Neuronal stem cell (in vitro differentiated cells): ENCODE measurements at regions not wholly inside any gene's neighbourhood (a gene's known extent, or its start where the extent isn't known, plus 50 kb on each side); places are given as distances from the start of the nearest gene placed in this dataset.

Experiments
- DNase-seq: peaks from one replicate; pipeline ENCODE4 v3.0.0-alpha.2; 2013; ENCODE audit warnings: low spot score
- H2AFZ ChIP-seq: one replicate; pipeline ENCODE4 v1.6.1; 2013; ENCODE audit warnings: mild to moderate bottlenecking, low read length, inconsistent platforms
- H2AK5ac ChIP-seq: 2 replicates; pipeline ENCODE4 v1.6.1; 2013; ENCODE audit warnings: low read depth, mild to moderate bottlenecking, inconsistent platforms, low read length, moderate library complexity, mixed read lengths
- H2BK120ac ChIP-seq: 2 replicates; pipeline ENCODE4 v1.6.1; 2013; ENCODE audit warnings: low read depth, mild to moderate bottlenecking, inconsistent platforms, low read length, moderate library complexity, mixed read lengths
- H2BK12ac ChIP-seq: one replicate; pipeline ENCODE4 v1.6.1; 2013; ENCODE audit warnings: low read length, inconsistent platforms
- H2BK15ac ChIP-seq: 2 replicates; pipeline ENCODE4 v1.6.1; 2013; ENCODE audit warnings: mild to moderate bottlenecking, low read length, inconsistent platforms, mixed read lengths
- H2BK5ac ChIP-seq: one replicate; pipeline ENCODE4 v1.6.1; 2013; ENCODE audit warnings: inconsistent platforms, mild to moderate bottlenecking, low read length, moderate library complexity
- H3K14ac ChIP-seq: one replicate; pipeline ENCODE4 v1.6.1; 2013; ENCODE audit warnings: low read length, inconsistent platforms
- H3K18ac ChIP-seq: 2 replicates; pipeline ENCODE4 v1.6.1; 2013; ENCODE audit warnings: low read length, inconsistent platforms
- H3K23ac ChIP-seq: 2 replicates; pipeline ENCODE4 v1.6.1; 2013; ENCODE audit warnings: low read depth, mild to moderate bottlenecking, mixed read lengths, low read length, inconsistent platforms; ENCODE audit not compliant: poor library complexity
- H3K27ac ChIP-seq: replicated peaks from 3 replicates; pipeline ENCODE4 v1.5.1; 2013; ENCODE audit warnings: low read length, inconsistent platforms
- H3K27me3 ChIP-seq, 3 experiments: 2 replicates each; pipeline ENCODE4 v1.6.1; 2013; ENCODE audit warnings: low read length in 3 of 3, mild to moderate bottlenecking in 2 of 3, inconsistent platforms in 1 of 3, low read depth in 1 of 3, mixed read lengths in 1 of 3, moderate library complexity in 1 of 3; ENCODE audit not compliant: control insufficient read depth in 3 of 3, insufficient read depth in 3 of 3
- H3K36me3 ChIP-seq, 2 donors: replicated peaks in 1 of 2; 2 replicates each; pipeline ENCODE4 v1.6.1; 2013; ENCODE audit warnings: low read length in 2 of 2; ENCODE audit not compliant: control insufficient read depth in 2 of 2, insufficient read depth in 2 of 2
- H3K4ac ChIP-seq: 2 replicates; pipeline ENCODE4 v1.6.1; 2013; ENCODE audit warnings: inconsistent platforms, mild to moderate bottlenecking, low read length, moderate library complexity
- H3K4me1 ChIP-seq, 2 donors: 1 replicate in 1 of 2; 2 replicates in 1 of 2; pipeline ENCODE4 v1.6.1; 2013; ENCODE audit warnings: low read length in 2 of 2, low read depth in 1 of 2; ENCODE audit not compliant: control insufficient read depth in 2 of 2, insufficient read depth in 1 of 2
- H3K4me2 ChIP-seq: one replicate; pipeline ENCODE4 v1.6.1; 2013; ENCODE audit warnings: mild to moderate bottlenecking, low read length, inconsistent platforms; ENCODE audit not compliant: insufficient read depth, poor library complexity, severe bottlenecking
- H3K4me3 ChIP-seq, 2 donors: 2 replicates each; pipeline ENCODE4 v1.5.1; 2013; ENCODE audit warnings: low read length in 2 of 2, mild to moderate bottlenecking in 2 of 2, inconsistent platforms in 1 of 2, moderate library complexity in 1 of 2
- H3K79me1 ChIP-seq: one replicate; pipeline ENCODE4 v1.6.1; 2013; ENCODE audit warnings: low read depth, mild to moderate bottlenecking, inconsistent platforms, low read length, moderate library complexity
- H3K9ac ChIP-seq: one replicate; pipeline ENCODE4 v1.6.1; 2013; ENCODE audit warnings: mild to moderate bottlenecking, low read depth, low read length, inconsistent platforms; ENCODE audit not compliant: poor library complexity
- H3K9me3 ChIP-seq, 2 donors: replicated peaks in 1 of 2; 2 replicates each; pipeline versions ENCODE3 to v1.6.1; 2013; ENCODE audit warnings: low read length in 2 of 2, mild to moderate bottlenecking in 2 of 2, inconsistent platforms in 1 of 2, low read depth in 1 of 2, mixed read lengths in 1 of 2, moderate library complexity in 1 of 2; ENCODE audit not compliant: control insufficient read depth in 2 of 2, insufficient read depth in 1 of 2
- H4K8ac ChIP-seq: one replicate; pipeline ENCODE4 v1.6.1; 2013; ENCODE audit warnings: low read depth, mild to moderate bottlenecking, inconsistent platforms, low read length, moderate library complexity
- H4K91ac ChIP-seq: one replicate; pipeline ENCODE4 v1.6.1; 2013; ENCODE audit warnings: low read length, low read depth, mild to moderate bottlenecking, inconsistent platforms; ENCODE audit not compliant: poor library complexity
- WGBS, 2 donors: extraction: QIAGEN DNeasy Blood & Tissue Kit; methylation state at CpG; one replicate each; pipeline ENCODE4 v1.1.7; 2013; ENCODE audit warnings: missing lambda C conversion rate in 2 of 2, mixed read lengths in 1 of 2; ENCODE audit not compliant: insufficient read length in 2 of 2, insufficient replicate concordance in 1 of 2; ENCODE audit errors: extremely low coverage in 2 of 2; 5-methylcytosine and 5-hydroxymethylcytosine counted together

DNA sequence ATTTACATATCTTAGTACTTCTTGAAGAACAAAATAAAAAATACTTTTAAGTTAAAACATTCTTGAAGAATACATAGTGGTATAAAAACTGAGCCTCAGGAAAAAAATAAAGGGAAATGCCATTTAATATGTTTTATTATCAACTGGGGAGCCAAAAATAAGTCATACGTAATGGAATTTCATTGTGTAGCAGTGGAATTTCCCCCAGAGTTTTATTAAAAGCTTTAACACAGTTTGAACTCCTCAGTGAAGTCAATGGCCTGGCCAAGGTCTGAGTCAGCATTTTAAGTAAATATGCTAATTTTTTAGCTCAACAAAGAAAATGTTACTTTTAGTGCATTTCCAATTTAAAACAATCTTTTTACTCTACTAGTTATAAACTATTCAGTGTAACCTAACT lies 350.1 kb upstream of the ATP2B1 start:
- no peak overlapping the region for H2BK15ac ChIP-seq
- H3K4me3 ChIP-seq = no peak overlapping the region
- no peak overlapping the region for H2AK5ac ChIP-seq
- no peak overlapping the region for H3K4me2 ChIP-seq
- H3K14ac ChIP-seq = no peak overlapping the region
- no peak overlapping the region for H2AFZ ChIP-seq
- H3K4ac ChIP-seq = no peak overlapping the region
- no peak overlapping the region for H3K9ac ChIP-seq
- no peak overlapping the region for H2BK5ac ChIP-seq
- H3K36me3 ChIP-seq = no peaks in the 10 kb centered on the region
- H3K79me1 ChIP-seq = no peaks in the 10 kb centered on the region
- H3K9me3 ChIP-seq = no peaks in the 10 kb centered on the region
- no peak for DNase-seq
- H4K8ac ChIP-seq = no peak overlapping the region
- no peak overlapping the region for H2BK12ac ChIP-seq
- H4K91ac ChIP-seq = no peak overlapping the region
- H2BK120ac ChIP-seq = no peak overlapping the region
- H3K23ac ChIP-seq = no peak overlapping the region
- no CpG with 5 or more reads among the region's 1 CpG for WGBS, 2 donors
- H3K4me1 ChIP-seq = no peaks in the 10 kb centered on the region
- no peak overlapping the region for H3K18ac ChIP-seq
- H3K27ac ChIP-seq = no peak overlapping the region
- no peaks in the 10 kb centered on the region for H3K27me3 ChIP-seq

- no CpG with 5 or more reads among the region's 1 CpG for WGBS, 2 donors
- H3K9ac ChIP-seq = no peak overlapping the region
Measured at GRCh38 chr12:90055071-90055470, 346.4 kb upstream of the ATP2B1 start.

DNA sequence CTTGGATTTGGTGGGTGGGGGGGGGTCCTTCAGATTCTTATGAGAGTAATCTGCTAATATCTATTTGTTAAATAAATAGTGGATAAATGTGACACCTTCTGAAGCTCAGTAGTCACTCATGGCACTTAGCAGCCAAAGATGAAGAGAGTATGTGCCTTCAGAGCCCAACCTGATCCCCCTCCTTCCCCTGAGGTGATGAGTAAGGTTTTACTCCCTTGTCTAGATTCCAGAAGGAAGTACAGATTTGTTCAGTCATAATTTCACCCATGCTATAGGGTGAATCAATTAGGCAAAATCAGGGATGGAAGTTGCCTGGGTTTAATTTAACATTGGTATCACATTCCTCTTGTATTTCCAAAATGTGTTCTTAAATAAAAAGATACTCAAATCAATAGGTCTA lies 340.3 kb upstream of the ATP2B1 start:
- Histone ChIP-seq H2BK120ac (no peak overlapping the region), H3K4ac (no peak overlapping the region), H4K91ac (no peak overlapping the region), H3K4me2 (no peak overlapping the region), H3K23ac (no peak overlapping the region), H2AFZ (no peak overlapping the region), H3K27me3 (no peaks in the 10 kb centered on the region), H3K79me1 (no peaks in the 10 kb centered on the region), H3K9me3 (no peaks in the 10 kb centered on the region), H3K4me1 (no peaks in the 10 kb centered on the region), H2BK15ac (no peak overlapping the region), H2BK12ac (no peak overlapping the region), H3K36me3 (no peaks in the 10 kb centered on the region), H3K27ac (no peak overlapping the region), H2AK5ac (no peak overlapping the region), H3K18ac (no peak overlapping the region), H3K4me3 (no peak overlapping the region), H4K8ac (no peak overlapping the region), H2BK5ac (no peak overlapping the region), H3K9ac (no peak overlapping the region), H3K14ac (no peak overlapping the region)
- no peak for DNase-seq

More at GRCh38 chr12:90055071-90055470, 346.4 kb upstream of the ATP2B1 start:
- H3K18ac ChIP-seq = no peak overlapping the region
- H3K27ac ChIP-seq = no peak overlapping the region
- no peak overlapping the region for H2AFZ ChIP-seq
- H2AK5ac ChIP-seq = no peak overlapping the region
- no peak overlapping the region for H3K4me3 ChIP-seq
- no peak overlapping the region for H4K8ac ChIP-seq
- no peaks in the 10 kb centered on the region for H3K79me1 ChIP-seq
- H3K23ac ChIP-seq = no peak overlapping the region
- H3K27me3 ChIP-seq = no peaks in the 10 kb centered on the region
- no peaks in the 10 kb centered on the region for H3K4me1 ChIP-seq
- no peak overlapping the region for H2BK15ac ChIP-seq
- no peak overlapping the region for H2BK120ac ChIP-seq
- no peak overlapping the region for H2BK5ac ChIP-seq
- no peaks in the 10 kb centered on the region for H3K9me3 ChIP-seq
- H3K4me2 ChIP-seq = no peak overlapping the region
- no peak overlapping the region for H3K4ac ChIP-seq
- no peak overlapping the region for H2BK12ac ChIP-seq
- no peak overlapping the region for H3K14ac ChIP-seq
- no peak for DNase-seq
- H3K36me3 ChIP-seq = no peaks in the 10 kb centered on the region
- H4K91ac ChIP-seq = no peak overlapping the region

GRCh38 chr12:90045559-90045958 lies 336.9 kb upstream of the ATP2B1 start:
- no peak overlapping the region for H2BK12ac ChIP-seq
- no peak for DNase-seq

More at GRCh38 chr12:90045559-90045958, 336.9 kb upstream of the ATP2B1 start:
- no peak overlapping the region for H3K4ac ChIP-seq
- H3K14ac ChIP-seq = no peak overlapping the region
- no peak overlapping the region for H2AFZ ChIP-seq
- no peak overlapping the region for H3K27ac ChIP-seq
- H3K4me2 ChIP-seq = no peak overlapping the region
- no peak overlapping the region for H2BK120ac ChIP-seq
- no peaks in the 10 kb centered on the region for H3K27me3 ChIP-seq
- H3K79me1 ChIP-seq = no peaks in the 10 kb centered on the region
- H4K91ac ChIP-seq = no peak overlapping the region
- H3K18ac ChIP-seq = no peak overlapping the region
- H2BK5ac ChIP-seq = no peak overlapping the region
- H2AK5ac ChIP-seq = no peak overlapping the region
- no peaks in the 10 kb centered on the region for H3K9me3 ChIP-seq
- H3K4me1 ChIP-seq = peaks cover 4 to 11% of the 10 kb centered on the region in 2 donors
- H3K9ac ChIP-seq = no peak overlapping the region
- no peak overlapping the region for H3K23ac ChIP-seq
- H2BK15ac ChIP-seq = no peak overlapping the region
- H3K4me3 ChIP-seq = no peak overlapping the region
- no peak overlapping the region for H4K8ac ChIP-seq
- no peaks in the 10 kb centered on the region for H3K36me3 ChIP-seq
